Occipital lobe (tissue), 1 donor: ENCODE measurements at regions not wholly inside any gene's neighbourhood (a gene's known extent, or its start where the extent isn't known, plus 50 kb on each side); places are given as distances from the start of the nearest gene placed in this dataset.
A peak's percentile ranks its signal among the peaks of the same experiment; 100 is the strongest.
"Not testable (repeated sequence)": the region's sequence is repeated elsewhere in the genome, so short reads cannot be mapped to it uniquely, and the experiment has no call there.

Source experiments
- DNase-seq: peaks from one replicate; lab custom pipeline; 2025; lab: John Stamatoyannopoulos, UW

- no peak for DNase-seq
These were observed 296.8 kb downstream of the RAB38 start for GRCh38 chr11:87878373-87878825.

- DNase-seq = no peak
These were observed 304.2 kb downstream of the RAB38 start for GRCh38 chr11:87871056-87871455.

GRCh38 chr11:87870086-87870485 lies 305.2 kb downstream of the RAB38 start:
- no peak for DNase-seq

- DNase-seq = no peak
These were observed 308.3 kb downstream of the RAB38 start for GRCh38 chr11:87866951-87867350.

- DNase-seq = no peak
These were observed 314.2 kb downstream of the RAB38 start for GRCh38 chr11:87861030-87861429.

- no peak for DNase-seq
These were observed 315.6 kb downstream of the RAB38 start for GRCh38 chr11:87859636-87860035.

- DNase-seq = no peak
These were observed 323.4 kb downstream of the RAB38 start for GRCh38 chr11:87851827-87852226.

- no peak for DNase-seq
These were observed 324.0 kb downstream of the RAB38 start for GRCh38 chr11:87851234-87851633.

GRCh38 chr11:87849216-87849615 lies 326.0 kb downstream of the RAB38 start:
- no peak for DNase-seq

- DNase-seq = no peak
These were observed 334.5 kb downstream of the RAB38 start for GRCh38 chr11:87840786-87841185.

GRCh38 chr11:87832211-87832610 lies 343.0 kb downstream of the RAB38 start:
- DNase-seq = no peak

GRCh38 chr11:87820011-87820410 lies 355.2 kb downstream of the RAB38 start:
- no peak for DNase-seq

GRCh38 chr11:87819151-87819550 lies 356.1 kb downstream of the RAB38 start:
- peak; percentile 19 for DNase-seq

GRCh38 chr11:87812571-87813365 lies 362.5 kb downstream of the RAB38 start:
- no peak for DNase-seq

- no peak for DNase-seq
These were observed 364.8 kb downstream of the RAB38 start for GRCh38 chr11:87810486-87810885.

- no peak for DNase-seq
These were observed 366.0 kb downstream of the RAB38 start for GRCh38 chr11:87809256-87809655.

- DNase-seq = no peak
These were observed 371.1 kb downstream of the RAB38 start for GRCh38 chr11:87804176-87804575.

GRCh38 chr11:87803748-87804147 lies 371.5 kb downstream of the RAB38 start:
- DNase-seq = no peak

GRCh38 chr11:87784862-87785261 lies 390.4 kb downstream of the RAB38 start:
- DNase-seq = not testable (repeated sequence)

- no peak for DNase-seq
These were observed 395.2 kb downstream of the RAB38 start for GRCh38 chr11:87780068-87780413.

GRCh38 chr11:87779276-87780067 lies 395.8 kb downstream of the RAB38 start:
- DNase-seq = no peak

- DNase-seq = peak; percentile 11
These were observed 396.9 kb downstream of the RAB38 start for GRCh38 chr11:87778357-87778756.

- no peak for DNase-seq
These were observed 400.2 kb downstream of the RAB38 start for GRCh38 chr11:87775036-87775435.
